Right ventricle myocardium superior (tissue), 1 donor: ENCODE measurements at regions not wholly inside any gene's neighbourhood (a gene's known extent, or its start where the extent isn't known, plus 50 kb on each side); places are given as distances from the start of the nearest gene placed in this dataset. TPM values are rescaled to one million over a fixed set of nuclear protein-coding genes. Genes with fewer than 3 reads are reported as not detected.

Experiments
- microRNA-seq: library from miRNA; unstranded; fragments of <30 nt; microRNA quantifications from one replicate; pipeline ENCODE4 v1.2.0, GENCODE V29; 2020
- donor health status: DM: no; HTN: yes; CAD: no; lungs with severe emphysema.

Small RNA genes lying in the stretch of these regions (microRNA-seq; reads per million reads assigned to microRNA genes)
- gene MIR548I2 = not detected
